H1 (cell line): ENCODE measurements at regions not wholly inside any gene's neighbourhood (a gene's known extent, or its start where the extent isn't known, plus 50 kb on each side); places are given as distances from the start of the nearest gene placed in this dataset.

Source experiments
- BACH1 ChIP-seq: IDR thresholded peaks from 2 replicates; pipeline ENCODE4 v1.6.1; 2012; ENCODE audit warnings: low read length, improper control_type of control experiment
- PHF8 ChIP-seq: fragments of 200-600 bp; sonication (generic); conservative IDR thresholded peaks from 2 replicates; pipeline ENCODE4 v1.7.1; 2012; ENCODE audit warnings: low read depth, mild to moderate bottlenecking, inconsistent platforms, low read length, moderate library complexity
- POU5F1 ChIP-seq: IDR thresholded peaks from 2 replicates; pipeline ENCODE4 v1.6.1; 2011; ENCODE audit warnings: low read depth, mild to moderate bottlenecking, low read length, moderate library complexity
- TF ChIP-seq, protein P1 (sequence below): IDR thresholded peaks from 2 replicates; pipeline ENCODE4 v1.6.1; 2012; ENCODE audit warnings: low read length, inconsistent platforms

- TF ChIP-seq, protein P1, sequence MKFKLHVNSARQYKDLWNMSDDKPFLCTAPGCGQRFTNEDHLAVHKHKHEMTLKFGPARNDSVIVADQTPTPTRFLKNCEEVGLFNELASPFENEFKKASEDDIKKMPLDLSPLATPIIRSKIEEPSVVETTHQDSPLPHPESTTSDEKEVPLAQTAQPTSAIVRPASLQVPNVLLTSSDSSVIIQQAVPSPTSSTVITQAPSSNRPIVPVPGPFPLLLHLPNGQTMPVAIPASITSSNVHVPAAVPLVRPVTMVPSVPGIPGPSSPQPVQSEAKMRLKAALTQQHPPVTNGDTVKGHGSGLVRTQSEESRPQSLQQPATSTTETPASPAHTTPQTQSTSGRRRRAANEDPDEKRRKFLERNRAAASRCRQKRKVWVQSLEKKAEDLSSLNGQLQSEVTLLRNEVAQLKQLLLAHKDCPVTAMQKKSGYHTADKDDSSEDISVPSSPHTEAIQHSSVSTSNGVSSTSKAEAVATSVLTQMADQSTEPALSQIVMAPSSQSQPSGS = no peak
- TF ChIP-seq POU5F1 = no peak
- no peak for TF ChIP-seq BACH1
- TF ChIP-seq PHF8 = no peak
Measured at GRCh38 chr7:64465551-64465950, 97.3 kb downstream of the ZNF680 start (continued).
